HepG2 (cell line): ENCODE measurements at regions not wholly inside any gene's neighbourhood (a gene's known extent, or its start where the extent isn't known, plus 50 kb on each side); places are given as distances from the start of the nearest gene placed in this dataset.
"Not testable (repeated sequence)": the region's sequence is repeated elsewhere in the genome, so short reads cannot be mapped to it uniquely, and the experiment has no call there.

Experiments
- AGO1 ChIP-seq: fragments of 200-400 bp; formaldehyde crosslinking; IDR thresholded peaks from 2 replicates; pipeline ENCODE4 v1.6.1; 2017; ENCODE audit warnings: mild to moderate bottlenecking, low read depth, low read length, moderate library complexity; ENCODE audit not compliant: poor library complexity, severe bottlenecking
- AKAP8 ChIP-seq: sonication (generic); formaldehyde crosslinking; IDR thresholded peaks from 2 replicates; pipeline ENCODE4 v1.5.1; 2020; ENCODE audit warnings: mild to moderate bottlenecking, missing genetic modification reagents
- CTCF ChIP-seq: sonication (generic); formaldehyde crosslinking; IDR thresholded peaks from 2 replicates; pipeline ENCODE4 v1.5.0; 2020; ENCODE audit warnings: mild to moderate bottlenecking, missing genetic modification reagents, moderate library complexity
- HMGA1 ChIP-seq: sonication (generic); formaldehyde crosslinking; conservative IDR thresholded peaks from 2 replicates; pipeline ENCODE4 v1.4.0; 2020; ENCODE audit warnings: missing genetic modification reagents
- IKZF1 ChIP-seq: fragments of 450-650 bp; IDR thresholded peaks from 2 replicates; pipeline ENCODE4 v1.7.1; 2016
- KIAA2018 ChIP-seq: sonication (generic); formaldehyde crosslinking; IDR thresholded peaks from 2 replicates; pipeline ENCODE4 v1.5.0; 2020; ENCODE audit warnings: mild to moderate bottlenecking, missing genetic modification reagents, borderline replicate concordance
- KLF13 ChIP-seq: sonication (generic); formaldehyde crosslinking; IDR thresholded peaks from 2 replicates; pipeline ENCODE4 v1.4.0; 2020; ENCODE audit warnings: mild to moderate bottlenecking, missing genetic modification reagents
- MAZ ChIP-seq, 2 experiments: sonication (generic) in 1 of 2; formaldehyde crosslinking in 1 of 2; IDR thresholded peaks; 2 replicates each; pipeline versions ENCODE4 v1.5.0 to v1.6.1; 2012 to 2020; ENCODE audit warnings: low read depth in 2 of 2, mild to moderate bottlenecking in 2 of 2, borderline replicate concordance in 1 of 2, improper control_type of control experiment in 1 of 2, low read length in 1 of 2, missing genetic modification reagents in 1 of 2, moderate library complexity in 1 of 2
- ZNF253 ChIP-seq: sonication (generic); formaldehyde crosslinking; IDR thresholded peaks from 2 replicates; pipeline ENCODE4 v1.8.0; 2022; ENCODE audit warnings: mild to moderate bottlenecking, missing genetic modification reagents, borderline replicate concordance

- not testable (repeated sequence) for TF ChIP-seq HMGA1 (CRISPR knock-in tag); ZNF253 (CRISPR knock-in tag); IKZF1; MAZ (IDR thresholded peaks at IDR 0.05; ENCODE audit: borderline replicate concordance, low read depth, low read length); MAZ (CRISPR knock-in tag; IDR thresholded peaks at IDR 0.05; ENCODE audit: low read depth); CTCF (CRISPR knock-in tag); KLF13 (CRISPR knock-in tag); AKAP8 (CRISPR knock-in tag); AGO1; KIAA2018 (CRISPR knock-in tag)
Observed at GRCh38 chr22:11599456-11599855, 3928.5 kb upstream of the OR11H1 start.
